ENCODE measurements at regions not wholly inside any gene's neighbourhood (a gene's known extent, or its start where the extent isn't known, plus 50 kb on each side); places are given as distances from the start of the nearest gene placed in this dataset.

DNA sequence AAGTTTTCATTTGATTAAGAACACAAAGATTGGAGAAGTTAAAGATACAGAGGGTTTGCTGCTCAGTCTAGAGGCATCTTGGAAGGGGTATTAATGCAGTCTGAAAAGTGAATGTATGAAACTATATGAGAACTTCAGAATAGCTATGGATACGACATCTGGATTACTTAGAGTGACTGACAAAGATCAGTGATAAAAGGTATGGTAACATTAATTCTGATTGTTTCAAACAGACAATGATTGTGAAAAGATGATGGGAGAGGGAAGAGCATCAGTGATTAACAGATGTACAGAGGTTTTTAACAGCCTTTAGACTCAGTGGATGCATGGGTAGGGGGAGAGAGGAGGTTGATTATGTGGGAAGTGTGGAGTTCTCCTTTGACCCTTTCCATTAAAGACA, 919.4 kb upstream of the CNTN5 start:
- TF ChIP-seq, protein P1, sequence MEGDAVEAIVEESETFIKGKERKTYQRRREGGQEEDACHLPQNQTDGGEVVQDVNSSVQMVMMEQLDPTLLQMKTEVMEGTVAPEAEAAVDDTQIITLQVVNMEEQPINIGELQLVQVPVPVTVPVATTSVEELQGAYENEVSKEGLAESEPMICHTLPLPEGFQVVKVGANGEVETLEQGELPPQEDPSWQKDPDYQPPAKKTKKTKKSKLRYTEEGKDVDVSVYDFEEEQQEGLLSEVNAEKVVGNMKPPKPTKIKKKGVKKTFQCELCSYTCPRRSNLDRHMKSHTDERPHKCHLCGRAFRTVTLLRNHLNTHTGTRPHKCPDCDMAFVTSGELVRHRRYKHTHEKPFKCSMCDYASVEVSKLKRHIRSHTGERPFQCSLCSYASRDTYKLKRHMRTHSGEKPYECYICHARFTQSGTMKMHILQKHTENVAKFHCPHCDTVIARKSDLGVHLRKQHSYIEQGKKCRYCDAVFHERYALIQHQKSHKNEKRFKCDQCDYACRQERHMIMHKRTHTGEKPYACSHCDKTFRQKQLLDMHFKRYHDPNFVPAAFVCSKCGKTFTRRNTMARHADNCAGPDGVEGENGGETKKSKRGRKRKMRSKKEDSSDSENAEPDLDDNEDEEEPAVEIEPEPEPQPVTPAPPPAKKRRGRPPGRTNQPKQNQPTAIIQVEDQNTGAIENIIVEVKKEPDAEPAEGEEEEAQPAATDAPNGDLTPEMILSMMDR (IDR thresholded peaks at IDR 0.05) = no peak
- TF ChIP-seq POLR2A (IDR thresholded peaks at IDR 0.05) (no peak), EP300 (IDR thresholded peaks at IDR 0.05; ENCODE audit: low read depth) (no peak)
